Mucosa of stomach (tissue), 1 donor: ENCODE measurements at regions not wholly inside any gene's neighbourhood (a gene's known extent, or its start where the extent isn't known, plus 50 kb on each side); places are given as distances from the start of the nearest gene placed in this dataset.
"Not testable (repeated sequence)": the region's sequence is repeated elsewhere in the genome, so short reads cannot be mapped to it uniquely, and the experiment has no call there.

Experiments used
- H3K27me3 ChIP-seq: one replicate; pipeline ENCODE4 v1.7.0; 2013; ENCODE audit warnings: mild to moderate bottlenecking, low read length; ENCODE audit not compliant: control insufficient read depth, insufficient read depth
- H3K36me3 ChIP-seq: one replicate; pipeline ENCODE4 v1.7.0; 2013; ENCODE audit warnings: low read length; ENCODE audit not compliant: control insufficient read depth, insufficient read depth
- H3K4me1 ChIP-seq: one replicate; pipeline ENCODE4 v1.7.0; 2013; ENCODE audit warnings: mild to moderate bottlenecking, low read length; ENCODE audit not compliant: control insufficient read depth, insufficient read depth
- H3K4me3 ChIP-seq: one replicate; pipeline ENCODE4 v1.7.0; 2013; ENCODE audit warnings: low read length
- H3K9ac ChIP-seq: one replicate; pipeline ENCODE4 v1.7.0; 2013; ENCODE audit warnings: mild to moderate bottlenecking, low read length, moderate library complexity
- H3K9me3 ChIP-seq: one replicate; pipeline ENCODE4 v1.7.0; 2013; ENCODE audit warnings: mild to moderate bottlenecking, low read length, moderate library complexity; ENCODE audit not compliant: control insufficient read depth
- donor health status: Pancreatic carcinoma.

DNA sequence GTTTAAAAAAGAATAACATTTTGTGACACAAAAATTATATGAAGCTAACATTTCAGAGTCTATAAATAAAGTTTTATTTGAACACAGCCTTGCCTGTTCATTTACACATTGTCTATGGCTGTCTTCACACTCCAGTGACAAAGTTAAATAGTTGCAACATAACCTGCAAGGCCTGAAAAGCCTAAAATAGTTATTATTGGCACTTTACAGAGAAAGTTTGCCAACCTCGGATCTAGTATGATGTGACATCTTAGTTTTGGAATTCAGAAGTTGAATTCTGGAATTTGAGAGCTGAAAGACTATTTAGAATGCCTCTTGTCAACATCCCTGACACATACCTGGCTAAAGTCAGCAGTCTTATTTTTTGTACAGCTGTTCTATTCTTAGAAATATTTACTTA is 68.3 kb downstream of the DYRK2 start:
- H3K36me3 ChIP-seq = no peaks in the 10 kb centered on the region
- peaks cover 32% of the 10 kb centered on the region for H3K4me1 ChIP-seq
- H3K27me3 ChIP-seq = no peaks in the 10 kb centered on the region
- no peaks in the 10 kb centered on the region for H3K9me3 ChIP-seq
- no peak overlapping the region for H3K4me3 ChIP-seq
- H3K9ac ChIP-seq = no peak overlapping the region

DNA sequence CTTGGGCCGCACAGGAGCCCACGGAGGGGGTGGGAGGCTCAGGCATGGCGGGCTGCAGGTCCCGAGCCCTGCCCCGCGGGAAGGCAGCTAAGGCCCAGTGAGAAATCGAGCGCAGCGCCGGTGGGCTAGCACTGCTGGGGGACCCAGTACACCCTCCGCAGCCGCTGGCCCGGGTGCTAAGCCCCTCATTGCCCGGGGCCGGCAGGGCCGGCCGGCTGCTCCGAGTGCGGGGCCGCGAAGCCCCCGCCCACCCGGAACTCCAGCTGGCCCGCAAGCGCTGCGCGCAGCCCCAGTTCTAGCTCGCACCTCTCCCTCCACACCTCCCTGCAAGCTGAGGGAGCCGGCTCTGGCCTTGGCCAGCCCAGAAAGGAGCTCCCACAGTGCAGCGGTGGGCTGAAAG is 70.8 kb downstream of the DYRK2 start:
- H3K4me3 ChIP-seq, H3K9me3 ChIP-seq, H3K9ac ChIP-seq, H3K36me3 ChIP-seq, H3K27me3 ChIP-seq: not testable (repeated sequence)
- peaks cover 36% of the 10 kb centered on the region for H3K4me1 ChIP-seq

DNA sequence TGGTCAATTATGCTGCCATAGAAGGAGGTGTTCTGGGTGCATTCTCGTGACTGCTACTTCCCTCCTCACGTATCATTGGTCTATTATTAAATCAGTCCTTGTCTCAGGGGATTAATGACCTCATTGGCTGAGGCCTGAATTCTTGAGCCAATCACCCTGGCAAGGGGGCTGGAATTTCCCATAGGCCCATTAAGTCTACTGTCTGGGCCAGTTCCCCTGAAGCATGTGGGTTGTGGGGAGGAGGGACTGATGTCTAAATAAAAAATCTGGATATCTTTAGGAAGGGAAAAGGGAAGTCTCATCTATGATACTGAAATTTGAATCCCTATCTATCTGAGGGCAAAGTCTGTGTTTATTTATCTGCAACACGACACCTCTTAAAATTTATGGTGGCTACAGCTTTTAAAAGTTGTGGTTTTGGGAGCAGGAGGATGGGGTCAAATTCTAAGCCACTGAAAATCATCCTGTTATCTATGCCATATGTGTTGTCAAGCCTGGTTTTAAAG is 71.9 kb downstream of the DYRK2 start:
- H3K36me3 ChIP-seq = no peaks in the 10 kb centered on the region
- H3K4me1 ChIP-seq = peaks cover 37% of the 10 kb centered on the region
- H3K4me3 ChIP-seq = no peak overlapping the region
- H3K27me3 ChIP-seq = no peaks in the 10 kb centered on the region
- no peak overlapping the region for H3K9ac ChIP-seq
- H3K9me3 ChIP-seq = no peaks in the 10 kb centered on the region

GRCh38 chr12:67721248-67721647 is 72.7 kb downstream of the DYRK2 start:
- Histone ChIP-seq H3K4me3 (no peak overlapping the region), H3K27me3 (no peaks in the 10 kb centered on the region), H3K36me3 (no peaks in the 10 kb centered on the region), H3K9ac (no peak overlapping the region), H3K9me3 (no peaks in the 10 kb centered on the region), H3K4me1 (peaks cover 34% of the 10 kb centered on the region)

- H3K9ac ChIP-seq = no peak overlapping the region
- H3K4me1 ChIP-seq = peaks cover 34% of the 10 kb centered on the region
- no peak overlapping the region for H3K4me3 ChIP-seq
- no peaks in the 10 kb centered on the region for H3K27me3 ChIP-seq
- no peaks in the 10 kb centered on the region for H3K36me3 ChIP-seq
- H3K9me3 ChIP-seq = no peaks in the 10 kb centered on the region
These were observed 73.8 kb downstream of the DYRK2 start for GRCh38 chr12:67722296-67722695.

- Histone ChIP-seq H3K9ac (no peak overlapping the region), H3K36me3 (no peaks in the 10 kb centered on the region), H3K4me1 (peaks cover 20% of the 10 kb centered on the region), H3K27me3 (no peaks in the 10 kb centered on the region), H3K4me3 (no peak overlapping the region), H3K9me3 (no peaks in the 10 kb centered on the region)
These were observed 78.3 kb downstream of the DYRK2 start for GRCh38 chr12:67726868-67727267.

GRCh38 chr12:67727702-67728666 is 79.4 kb downstream of the DYRK2 start:
- H3K36me3 ChIP-seq = no peaks in the 10 kb centered on the region
- no peaks in the 10 kb centered on the region for H3K9me3 ChIP-seq
- peaks cover 12% of the 10 kb centered on the region for H3K4me1 ChIP-seq
- H3K4me3 ChIP-seq = no peak overlapping the region
- no peak overlapping the region for H3K9ac ChIP-seq
- no peaks in the 10 kb centered on the region for H3K27me3 ChIP-seq

DNA sequence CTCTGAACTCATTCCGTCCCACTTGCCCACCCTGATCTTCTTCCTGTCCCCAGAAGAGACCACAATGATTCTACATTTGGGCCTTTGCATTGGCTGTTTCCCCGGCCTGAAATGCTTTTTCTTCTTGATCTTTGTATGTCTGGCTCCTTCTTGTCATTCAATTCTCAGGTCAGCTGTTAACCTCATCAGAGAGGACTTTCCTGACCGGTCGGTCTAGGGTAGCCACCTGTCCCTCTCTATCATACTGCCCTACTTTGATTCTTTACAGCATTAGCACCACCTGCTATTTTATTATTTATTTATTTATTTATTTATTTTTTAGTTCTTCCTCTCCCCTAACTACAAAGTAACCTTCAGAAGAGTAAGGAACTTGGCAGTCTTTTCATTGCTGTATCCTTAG is 84.3 kb downstream of the DYRK2 start:
- Histone ChIP-seq H3K27me3 (no peaks in the 10 kb centered on the region), H3K9me3 (no peaks in the 10 kb centered on the region), H3K4me1 (peaks cover 8% of the 10 kb centered on the region), H3K4me3 (no peak overlapping the region), H3K9ac (no peak overlapping the region), H3K36me3 (no peaks in the 10 kb centered on the region)

- no peaks in the 10 kb centered on the region for H3K27me3 ChIP-seq
These were observed 87.3 kb downstream of the DYRK2 start for GRCh38 chr12:67735868-67736267.

GRCh38 chr12:67740711-67741110 is 92.2 kb downstream of the DYRK2 start:
- H3K27me3 ChIP-seq = no peaks in the 10 kb centered on the region
- H3K36me3 ChIP-seq = no peaks in the 10 kb centered on the region
- H3K9ac ChIP-seq = no peak overlapping the region
- H3K9me3 ChIP-seq = no peaks in the 10 kb centered on the region
- no peak overlapping the region for H3K4me3 ChIP-seq
- H3K4me1 ChIP-seq = peaks cover 19% of the 10 kb centered on the region

More at GRCh38 chr12:67735868-67736267, 87.3 kb downstream of the DYRK2 start:
- Histone ChIP-seq H3K36me3 (no peaks in the 10 kb centered on the region), H3K4me1 (peaks cover 5% of the 10 kb centered on the region), H3K9ac (no peak overlapping the region), H3K4me3 (no peak overlapping the region), H3K9me3 (no peaks in the 10 kb centered on the region)

- Histone ChIP-seq H3K4me3 (no peak overlapping the region), H3K4me1 (peaks cover 19% of the 10 kb centered on the region), H3K9ac (no peak overlapping the region), H3K36me3 (no peaks in the 10 kb centered on the region), H3K27me3 (no peaks in the 10 kb centered on the region), H3K9me3 (no peaks in the 10 kb centered on the region)
These were observed 92.7 kb downstream of the DYRK2 start for GRCh38 chr12:67741270-67741669.

DNA sequence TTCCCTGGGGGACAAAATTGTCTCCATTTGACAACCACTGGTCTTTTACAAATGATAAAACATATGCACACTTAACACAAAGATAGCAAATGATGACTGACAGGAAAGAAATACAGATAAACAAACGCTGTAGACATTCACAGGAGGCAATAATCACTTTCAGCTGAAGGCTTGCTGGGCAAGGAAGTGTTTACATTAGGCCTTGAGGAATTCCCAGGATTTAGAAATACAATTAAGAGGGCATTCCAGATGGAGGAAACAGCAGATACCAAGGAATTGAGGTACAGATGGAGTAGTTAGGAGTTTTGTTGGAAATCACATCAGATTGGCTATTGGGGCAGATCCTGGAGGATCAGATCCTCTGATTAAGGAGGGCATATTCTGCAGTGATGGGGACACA is 93.9 kb downstream of the DYRK2 start:
- Histone ChIP-seq H3K27me3 (no peaks in the 10 kb centered on the region), H3K9ac (no peak overlapping the region), H3K9me3 (no peaks in the 10 kb centered on the region), H3K4me3 (no peak overlapping the region), H3K4me1 (peaks cover 25% of the 10 kb centered on the region), H3K36me3 (no peaks in the 10 kb centered on the region)
